IMR-90 (cell line): ENCODE measurements at regions not wholly inside any gene's neighbourhood (a gene's known extent, or its start where the extent isn't known, plus 50 kb on each side); places are given as distances from the start of the nearest gene placed in this dataset.

Experiments used
- ATAC-seq: fragments of 200-7000 bp; cut with Tn5 transposase; 2 replicates; pipeline ENCODE4 v1.9.1; 2020; ENCODE audit warnings: low read depth, mild to moderate bottlenecking, moderate library complexity
- BruUV-seq: library from RNA; stranded (reverse); fragments of 400-500 nt; replicated peaks from 2 replicates; lab custom pipeline; 2021; lab: Mats Ljungman, UMichigan
- CTCF ChIA-PET: fragments of 300-600 bp; formaldehyde crosslinking; extraction: SDS; loops from one replicate; lab custom pipeline; 2021; ENCODE audit warnings: antibody characterized with exemption; lab: Yijun Ruan, JAX
- POLR2A ChIA-PET: fragments of 300-600 bp; sonication (Branson Sonifier 250); formaldehyde crosslinking; loops from one replicate; lab custom pipeline; 2022; ENCODE audit warnings: antibody characterized with exemption; ENCODE audit not compliant: unreplicated experiment; lab: Charles Lee
- DNase-seq: peaks from one replicate; pipeline ENCODE4 v3.0.0; 2013
- H2AFZ ChIP-seq: replicated peaks from 2 replicates; pipeline ENCODE3; 2013; ENCODE audit warnings: low read length, mild to moderate bottlenecking; ENCODE audit not compliant: poor library complexity
- H2AK5ac ChIP-seq: 2 replicates; pipeline ENCODE4 v1.6.1; 2013; ENCODE audit warnings: low read depth, low read length, inconsistent platforms
- H2AK9ac ChIP-seq: replicated peaks from 2 replicates; pipeline ENCODE3; 2013; ENCODE audit warnings: mild to moderate bottlenecking, low read depth, low read length, moderate library complexity; ENCODE audit not compliant: poor library complexity
- H2BK120ac ChIP-seq: 2 replicates; pipeline ENCODE4 v1.6.1; 2013; ENCODE audit warnings: low read depth, low read length, inconsistent platforms
- H2BK15ac ChIP-seq: 3 replicates; pipeline ENCODE4 v1.6.1; 2013; ENCODE audit warnings: low read depth, low read length, inconsistent platforms
- H2BK20ac ChIP-seq: 2 replicates; pipeline ENCODE4 v1.6.1; 2013; ENCODE audit warnings: low read depth, mild to moderate bottlenecking, inconsistent platforms, low read length, moderate library complexity
- H2BK5ac ChIP-seq: 2 replicates; pipeline ENCODE4 v1.6.1; 2013; ENCODE audit warnings: mild to moderate bottlenecking, low read depth, low read length, inconsistent platforms; ENCODE audit not compliant: poor library complexity, severe bottlenecking
- H3K14ac ChIP-seq: replicated peaks from 2 replicates; pipeline ENCODE4 v1.6.1; 2013; ENCODE audit warnings: low read depth, low read length, inconsistent platforms
- H3K18ac ChIP-seq: 2 replicates; pipeline ENCODE4 v1.6.1; 2013; ENCODE audit warnings: low read depth, low read length, control low read depth
- H3K23ac ChIP-seq: 2 replicates; pipeline ENCODE4 v1.6.1; 2013; ENCODE audit warnings: low read depth, low read length, inconsistent platforms
- H3K27ac ChIP-seq: 2 replicates; pipeline ENCODE4 v1.5.1; 2013; ENCODE audit warnings: mild to moderate bottlenecking, control low read depth, low read length; ENCODE audit not compliant: insufficient read depth
- H3K27me3 ChIP-seq: 2 replicates; pipeline ENCODE4 v1.6.1; 2013; ENCODE audit warnings: low read length; ENCODE audit not compliant: control insufficient read depth, insufficient read depth
- H3K36me3 ChIP-seq: 2 replicates; pipeline ENCODE4 v1.6.1; 2013; ENCODE audit warnings: low read length, mixed read lengths; ENCODE audit not compliant: control insufficient read depth, insufficient read depth
- H3K4ac ChIP-seq: 2 replicates; pipeline ENCODE4 v1.6.1; 2013; ENCODE audit warnings: low read depth, low read length, inconsistent platforms
- H3K4me1 ChIP-seq: 2 replicates; pipeline ENCODE4 v1.6.1; 2013; ENCODE audit warnings: low read length, mixed read lengths; ENCODE audit not compliant: control insufficient read depth, insufficient read depth
- H3K4me2 ChIP-seq: 2 replicates; pipeline ENCODE4 v1.6.1; 2013; ENCODE audit warnings: low read depth, mild to moderate bottlenecking, control low read depth, low read length, moderate library complexity
- H3K4me3 ChIP-seq: 2 replicates; pipeline ENCODE4 v1.5.1; 2013; ENCODE audit warnings: low read depth, mild to moderate bottlenecking, control low read depth, low read length, moderate library complexity; ENCODE audit not compliant: insufficient read depth
- H3K56ac ChIP-seq: 2 replicates; pipeline ENCODE4 v1.6.1; 2013; ENCODE audit warnings: low read length, inconsistent platforms; ENCODE audit not compliant: insufficient read depth; ENCODE audit errors: extremely low read depth
- H3K79me1 ChIP-seq, 2 experiments: 2 replicates each; pipeline ENCODE4 v1.6.1; 2013; ENCODE audit warnings: low read length in 2 of 2, inconsistent platforms in 1 of 2, low read depth in 1 of 2
- H3K9ac ChIP-seq: 2 replicates; pipeline ENCODE4 v1.6.1; 2013; ENCODE audit warnings: low read depth, low read length, control low read depth
- H3K9me1 ChIP-seq: 2 replicates; pipeline ENCODE4 v1.6.1; 2013; ENCODE audit warnings: low read length, inconsistent platforms; ENCODE audit not compliant: insufficient read depth
- H3K9me3 ChIP-seq: 2 replicates; pipeline ENCODE4 v1.6.1; 2013; ENCODE audit warnings: low read length; ENCODE audit not compliant: control insufficient read depth, insufficient read depth
- H4K20me1 ChIP-seq: 2 replicates; pipeline ENCODE4 v1.6.1; 2013; ENCODE audit warnings: low read length, inconsistent platforms; ENCODE audit not compliant: insufficient read depth
- H4K5ac ChIP-seq: 2 replicates; pipeline ENCODE4 v1.6.1; 2013; ENCODE audit warnings: mild to moderate bottlenecking, low read depth, low read length, control low read depth
- H4K8ac ChIP-seq, 2 experiments: 2 replicates each; pipeline ENCODE4 v1.6.1; 2013; ENCODE audit warnings: low read depth in 2 of 2, low read length in 2 of 2, control low read depth in 1 of 2, inconsistent platforms in 1 of 2
- H4K91ac ChIP-seq: 2 replicates; pipeline ENCODE4 v1.6.1; 2013; ENCODE audit warnings: low read depth, low read length, inconsistent platforms; ENCODE audit not compliant: insufficient read depth
- BHLHE40 ChIP-seq: fragments of 150-350 bp; IDR thresholded peaks from 2 replicates; pipeline ENCODE4 v1.6.1; 2016; ENCODE audit warnings: mild to moderate bottlenecking, low read depth, low read length
- CEBPB ChIP-seq: IDR thresholded peaks from 2 replicates; pipeline ENCODE4 v1.6.1; 2012; ENCODE audit warnings: low read depth, low read length, improper control_type of control experiment
- CHD1 ChIP-seq: IDR thresholded peaks from 2 replicates; pipeline ENCODE4 v1.6.1; 2012; ENCODE audit warnings: low read depth, low read length, improper control_type of control experiment
- FOS ChIP-seq: fragments of 150-350 bp; IDR thresholded peaks from 2 replicates; pipeline ENCODE4 v1.6.1; 2016; ENCODE audit warnings: low read depth, low read length
- MAFK ChIP-seq: IDR thresholded peaks from 2 replicates; pipeline ENCODE4 v1.6.1; 2012; ENCODE audit warnings: low read depth, low read length, improper control_type of control experiment
- MAZ ChIP-seq: IDR thresholded peaks from 2 replicates; pipeline ENCODE4 v1.6.1; 2012; ENCODE audit warnings: low read depth, mild to moderate bottlenecking, low read length, improper control_type of control experiment, moderate library complexity, borderline replicate concordance
- MXI1 ChIP-seq: IDR thresholded peaks from 2 replicates; pipeline ENCODE4 v1.6.1; 2012; ENCODE audit warnings: low read depth, mild to moderate bottlenecking, low read length, moderate library complexity, borderline replicate concordance
- NFE2L2 ChIP-seq: fragments of 150-350 bp; IDR thresholded peaks from 2 replicates; pipeline ENCODE4 v1.6.1; 2016; ENCODE audit warnings: low read depth, mild to moderate bottlenecking, low read length
- POLR2A ChIP-seq: IDR thresholded peaks from 2 replicates; pipeline ENCODE4 v1.6.1; 2012; ENCODE audit warnings: mild to moderate bottlenecking, low read depth, low read length
- RCOR1 ChIP-seq: IDR thresholded peaks from 2 replicates; pipeline ENCODE4 v1.6.1; 2012; ENCODE audit warnings: mild to moderate bottlenecking, low read length, improper control_type of control experiment; ENCODE audit not compliant: insufficient replicate concordance
- RFX5 ChIP-seq: IDR thresholded peaks from 2 replicates; pipeline ENCODE4 v1.8.0; 2012; ENCODE audit warnings: low read depth, mild to moderate bottlenecking, low read length, moderate library complexity
- SMC3 ChIP-seq: fragments of 150-350 bp; IDR thresholded peaks from 2 replicates; pipeline ENCODE4 v1.6.1; 2016; ENCODE audit warnings: low read depth, mild to moderate bottlenecking, antibody characterized with exemption, low read length, moderate library complexity
- WGBS, 2 experiments: methylation state at CpG; one replicate each; pipeline versions ENCODE4 v1.1.5 to v1.1.7; 2013; ENCODE audit warnings: missing lambda C conversion rate in 2 of 2; ENCODE audit not compliant: insufficient read length in 1 of 2; ENCODE audit errors: extremely low coverage in 2 of 2; 5-methylcytosine and 5-hydroxymethylcytosine counted together
- dilution Hi-C: fragments of 300-500 bp; cut with HindIII; formaldehyde crosslinking; loops from one replicate; pipeline ENCODE4 v1.14.3; 2018; ENCODE audit warnings: low sequenced_read_pairs; ENCODE audit not compliant: unreplicated experiment
- in situ Hi-C: fragments of 300-500 bp; cut with MboI; formaldehyde crosslinking; loops from 3 replicates; pipeline ENCODE4 v1.14.3; 2019; ENCODE audit warnings: low sequenced_read_pairs, inconsistent platforms, mixed read lengths
- intact Hi-C: fragments of 100-400 bp; cut with micrococcal nuclease; formaldehyde crosslinking; loops from 2 replicates; pipeline ENCODE4 v1.10.0; 2022
- TF ChIP-seq, protein P1 (sequence below): fragments of 150-350 bp; IDR thresholded peaks from 2 replicates; pipeline ENCODE4 v1.6.1; 2016; ENCODE audit warnings: low read depth, mild to moderate bottlenecking, low read length, moderate library complexity, borderline replicate concordance

DNA sequence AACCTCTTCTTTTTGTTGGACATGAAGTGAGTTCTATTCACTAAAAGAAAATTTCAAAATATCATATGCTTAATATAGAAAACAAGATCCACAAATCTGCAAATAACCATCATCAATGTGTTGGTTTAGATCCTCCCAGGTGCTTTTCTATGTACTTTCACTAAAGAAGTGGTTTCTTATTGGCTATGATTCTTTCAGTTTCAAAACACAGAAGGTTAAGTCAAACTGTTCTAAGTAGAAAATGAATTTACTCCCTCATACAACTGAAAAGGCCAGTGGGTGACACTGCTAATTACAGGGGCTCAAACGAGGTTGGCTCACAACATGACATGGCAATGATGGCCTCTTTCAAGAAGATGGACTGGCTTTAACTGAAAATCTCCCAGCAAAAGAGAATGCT is 111.7 kb downstream of the GALR1 start:
- dilution Hi-C loops, result no loop called here
- Histone ChIP-seq H3K18ac (no peak overlapping the region), H3K79me1 (no peaks in the 10 kb centered on the region), H3K27ac (no peak overlapping the region), H3K27me3 (no peaks in the 10 kb centered on the region), H2BK5ac (no peak overlapping the region), H4K8ac (no peak overlapping the region), H2BK20ac (no peak overlapping the region), H3K23ac (no peak overlapping the region), H3K4me3 (no peak overlapping the region), H2AFZ (no peak overlapping the region), H3K36me3 (no peaks in the 10 kb centered on the region), H2BK120ac (no peak overlapping the region), H3K56ac (no peak overlapping the region), H2AK9ac (no peak overlapping the region), H2BK15ac (no peak overlapping the region), H3K9me3 (peaks cover 16% of the 10 kb centered on the region), H2AK5ac (no peak overlapping the region), H3K4me2 (no peak overlapping the region), H3K4ac (no peak overlapping the region), H4K5ac (no peak overlapping the region), H3K9me1 (no peaks in the 10 kb centered on the region), H4K20me1 (no peaks in the 10 kb centered on the region), H3K9ac (no peak overlapping the region), H3K4me1 (no peaks in the 10 kb centered on the region), H3K14ac (no peak overlapping the region), H4K91ac (no peak overlapping the region)
- in situ Hi-C loops, result no loop called here
- DNase-seq (no peak), ATAC-seq (no peak)
- BruUV-seq, result no TSS peak
- WGBS, 2 experiments, result no CpG with 5 or more reads among the region's 1 CpG
- TF ChIP-seq SMC3 (no peak), CHD1 (no peak), RFX5 (no peak), BHLHE40 (no peak), MAZ (no peak), MAFK (no peak), RCOR1 (no peak), FOS (no peak), MXI1 (no peak), CEBPB (no peak), POLR2A (no peak), NFE2L2 (no peak)
- TF ChIP-seq, protein P1, sequence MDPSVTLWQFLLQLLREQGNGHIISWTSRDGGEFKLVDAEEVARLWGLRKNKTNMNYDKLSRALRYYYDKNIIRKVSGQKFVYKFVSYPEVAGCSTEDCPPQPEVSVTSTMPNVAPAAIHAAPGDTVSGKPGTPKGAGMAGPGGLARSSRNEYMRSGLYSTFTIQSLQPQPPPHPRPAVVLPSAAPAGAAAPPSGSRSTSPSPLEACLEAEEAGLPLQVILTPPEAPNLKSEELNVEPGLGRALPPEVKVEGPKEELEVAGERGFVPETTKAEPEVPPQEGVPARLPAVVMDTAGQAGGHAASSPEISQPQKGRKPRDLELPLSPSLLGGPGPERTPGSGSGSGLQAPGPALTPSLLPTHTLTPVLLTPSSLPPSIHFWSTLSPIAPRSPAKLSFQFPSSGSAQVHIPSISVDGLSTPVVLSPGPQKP, result no peak
- intact Hi-C loops, result no loop called here
- ChIA-PET POLR2A (no interaction called here), CTCF (no interaction called here)
